ENCODE measurements at regions not wholly inside any gene's neighbourhood (a gene's known extent, or its start where the extent isn't known, plus 50 kb on each side); places are given as distances from the start of the nearest gene placed in this dataset.

GRCh38 chr12:91576432-91576831 lies 393.8 kb upstream of the DCN start:
- TF ChIP-seq CTCF (IDR thresholded peaks at IDR 0.05; ENCODE audit: low read length) (no peak), EZH2phosphoT487 (IDR thresholded peaks at IDR 0.05; ENCODE audit: low read length) (no peak), EZH2 (optimal IDR thresholded peaks at IDR 0.05; ENCODE audit: low read depth, low read length) (no peak)
